Ascending aorta (tissue), 2 donors: ENCODE measurements at regions not wholly inside any gene's neighbourhood (a gene's known extent, or its start where the extent isn't known, plus 50 kb on each side); places are given as distances from the start of the nearest gene placed in this dataset.

ENCODE experiments used
- DNase-seq, 2 donors: peaks; one replicate each; pipeline ENCODE4 v3.0.0-alpha.2; 2019; ENCODE audit warnings: low spot score in 2 of 2
- H3K27ac ChIP-seq, 2 donors: fragments of 200-600 bp; sonication (generic); one replicate each; pipeline ENCODE4 v1.5.1; 2016 to 2017; ENCODE audit warnings: mild to moderate bottlenecking in 1 of 2
- H3K27me3 ChIP-seq: fragments of 200-600 bp; sonication (generic); one replicate; pipeline ENCODE4 v1.5.1; 2017
- H3K36me3 ChIP-seq, 2 donors: fragments of 200-600 bp; sonication (generic); one replicate each; pipeline ENCODE4 v1.5.1; 2016
- H3K4me1 ChIP-seq, 2 donors: fragments of 200-600 bp; sonication (generic); one replicate each; pipeline ENCODE4 v1.5.1; 2016 to 2017; ENCODE audit warnings: mild to moderate bottlenecking in 1 of 2
- H3K4me3 ChIP-seq, 2 donors: fragments of 200-600 bp; sonication (generic); one replicate each; pipeline ENCODE4 v1.5.1; 2016 to 2017; ENCODE audit warnings: mild to moderate bottlenecking in 1 of 2
- H3K9me3 ChIP-seq, 2 donors: fragments of 200-600 bp; sonication (generic); one replicate each; pipeline ENCODE4 v1.5.1; 2016
- intact Hi-C: fragments of 100-400 bp; cut with DNase I; formaldehyde crosslinking; loops from one replicate; pipeline ENCODE4 v1.15.1; 2023
- TF ChIP-seq, protein P1 (sequence below), 3 experiments: fragments of 200-600 bp in 2 of 3; fragments of 450-650 bp in 1 of 3; sonication (generic) in 2 of 3; IDR thresholded peaks; one replicate each; pipeline ENCODE4 v1.5.1; 2016 to 2019; ENCODE audit warnings: antibody characterized with exemption in 3 of 3, mild to moderate bottlenecking in 1 of 3, moderate library complexity in 1 of 3

DNA sequence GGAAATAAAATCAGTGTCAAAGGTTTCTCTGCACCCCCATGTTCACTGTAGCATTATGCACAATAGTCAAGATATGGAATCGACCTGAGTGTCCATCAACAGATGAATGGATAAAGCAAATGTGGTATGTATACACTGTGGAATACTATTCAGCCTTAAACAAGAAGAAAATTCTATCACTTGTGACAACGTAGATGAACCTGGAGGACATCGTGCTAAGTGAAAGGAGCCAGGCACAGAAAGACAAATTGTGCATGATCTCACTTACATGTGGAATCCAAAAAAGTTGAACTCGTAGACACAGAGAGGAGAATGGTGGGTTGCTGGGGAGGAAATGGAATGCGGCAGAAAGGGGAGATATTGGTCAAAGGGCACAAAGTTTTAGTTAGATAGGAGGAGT lies 136.3 kb upstream of the ESR1 start:
- DNase-seq = no peak
- H3K9me3 ChIP-seq = no peaks in the 10 kb centered on the region
- H3K27me3 ChIP-seq = peaks cover 3% of the 10 kb centered on the region
- no peak overlapping the region for H3K27ac ChIP-seq
- intact Hi-C loops = loop anchor here (10.0 kb wide), 1 partner anchor 594 kb away; no protein-coding TSS in a partner anchor
- no peaks in the 10 kb centered on the region for H3K36me3 ChIP-seq
- TF ChIP-seq, protein P1, sequence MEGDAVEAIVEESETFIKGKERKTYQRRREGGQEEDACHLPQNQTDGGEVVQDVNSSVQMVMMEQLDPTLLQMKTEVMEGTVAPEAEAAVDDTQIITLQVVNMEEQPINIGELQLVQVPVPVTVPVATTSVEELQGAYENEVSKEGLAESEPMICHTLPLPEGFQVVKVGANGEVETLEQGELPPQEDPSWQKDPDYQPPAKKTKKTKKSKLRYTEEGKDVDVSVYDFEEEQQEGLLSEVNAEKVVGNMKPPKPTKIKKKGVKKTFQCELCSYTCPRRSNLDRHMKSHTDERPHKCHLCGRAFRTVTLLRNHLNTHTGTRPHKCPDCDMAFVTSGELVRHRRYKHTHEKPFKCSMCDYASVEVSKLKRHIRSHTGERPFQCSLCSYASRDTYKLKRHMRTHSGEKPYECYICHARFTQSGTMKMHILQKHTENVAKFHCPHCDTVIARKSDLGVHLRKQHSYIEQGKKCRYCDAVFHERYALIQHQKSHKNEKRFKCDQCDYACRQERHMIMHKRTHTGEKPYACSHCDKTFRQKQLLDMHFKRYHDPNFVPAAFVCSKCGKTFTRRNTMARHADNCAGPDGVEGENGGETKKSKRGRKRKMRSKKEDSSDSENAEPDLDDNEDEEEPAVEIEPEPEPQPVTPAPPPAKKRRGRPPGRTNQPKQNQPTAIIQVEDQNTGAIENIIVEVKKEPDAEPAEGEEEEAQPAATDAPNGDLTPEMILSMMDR (IDR thresholded peaks at IDR 0.05) = no peak
- H3K4me3 ChIP-seq = no peak overlapping the region
- H3K4me1 ChIP-seq = no peaks in the 10 kb centered on the region

DNA sequence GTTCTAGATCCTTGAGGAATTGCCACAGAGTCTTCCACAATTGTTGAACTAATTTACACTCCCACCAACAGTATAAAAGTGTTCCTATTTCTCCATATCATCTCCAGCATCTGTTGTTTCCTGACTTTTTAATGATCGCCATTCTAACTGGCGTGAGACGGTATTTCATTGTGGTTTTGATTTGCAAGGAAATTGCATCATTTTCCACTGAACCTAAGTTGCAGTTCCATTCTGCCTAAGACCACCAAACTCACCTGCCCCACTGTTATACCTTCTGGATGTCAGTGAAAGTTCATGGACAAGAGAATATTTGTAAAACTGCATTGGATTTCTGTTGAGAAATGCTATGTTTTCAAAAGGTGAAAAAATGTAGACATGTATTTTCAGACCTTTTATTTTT lies 132.9 kb upstream of the ESR1 start:
- H3K36me3 ChIP-seq = no peaks in the 10 kb centered on the region
- peaks cover 3% of the 10 kb centered on the region for H3K27me3 ChIP-seq
- TF ChIP-seq, protein P1 (IDR thresholded peaks at IDR 0.05) = no peak
- no peak overlapping the region for H3K27ac ChIP-seq
- no peak for DNase-seq
- intact Hi-C loops = loop anchor here (10.0 kb wide), 1 partner anchor 590 kb away; no protein-coding TSS in a partner anchor
- no peaks in the 10 kb centered on the region for H3K9me3 ChIP-seq
- no peak overlapping the region for H3K4me3 ChIP-seq
- no peaks in the 10 kb centered on the region for H3K4me1 ChIP-seq

DNA sequence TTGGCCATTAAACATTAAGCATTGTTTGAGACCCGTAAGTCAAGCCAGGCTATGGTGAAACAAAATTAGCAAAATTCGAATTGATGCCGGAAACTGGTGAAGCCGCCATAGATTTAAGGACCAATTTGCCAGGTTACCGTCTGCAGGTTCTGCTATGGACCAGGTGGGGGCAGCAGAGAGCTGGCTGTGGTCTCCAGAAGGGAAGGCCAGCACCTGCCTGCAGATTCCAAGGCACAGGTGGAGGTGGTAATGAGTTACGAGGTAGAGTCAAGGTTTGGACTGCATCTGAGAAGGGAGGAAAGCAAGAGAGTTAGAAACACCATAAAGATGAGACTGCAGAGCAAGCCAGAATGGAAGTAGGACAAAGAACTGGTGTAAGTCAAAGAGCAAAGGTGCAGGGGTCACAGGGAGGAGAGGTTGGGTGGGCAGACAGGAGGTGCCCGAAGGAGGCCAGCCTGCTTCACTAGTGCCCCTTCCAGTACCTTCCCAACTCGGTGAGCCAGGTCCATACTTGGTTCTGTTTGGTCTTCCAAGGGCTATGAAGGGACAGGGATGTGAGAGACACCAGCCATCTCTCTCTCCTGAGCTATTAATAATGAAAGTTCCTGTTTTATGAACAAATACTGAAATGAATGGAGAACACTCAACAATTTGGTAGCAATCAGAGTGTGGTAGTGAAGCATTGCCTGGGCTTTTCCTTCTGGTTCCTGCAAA lies 131.6 kb upstream of the ESR1 start:
- Histone ChIP-seq H3K27me3 (peaks cover 3% of the 10 kb centered on the region), H3K4me3 (no peak overlapping the region), H3K4me1 (no peaks in the 10 kb centered on the region), H3K36me3 (no peaks in the 10 kb centered on the region), H3K27ac (no peak overlapping the region), H3K9me3 (no peaks in the 10 kb centered on the region)
- TF ChIP-seq, protein P1 (IDR thresholded peaks at IDR 0.05) = peak; percentile 60 to 77 (median 75)
- intact Hi-C loops = loop anchor here (10.0 kb wide), 1 partner anchor 589 kb away; no protein-coding TSS in a partner anchor
- DNase-seq = no peak

DNA sequence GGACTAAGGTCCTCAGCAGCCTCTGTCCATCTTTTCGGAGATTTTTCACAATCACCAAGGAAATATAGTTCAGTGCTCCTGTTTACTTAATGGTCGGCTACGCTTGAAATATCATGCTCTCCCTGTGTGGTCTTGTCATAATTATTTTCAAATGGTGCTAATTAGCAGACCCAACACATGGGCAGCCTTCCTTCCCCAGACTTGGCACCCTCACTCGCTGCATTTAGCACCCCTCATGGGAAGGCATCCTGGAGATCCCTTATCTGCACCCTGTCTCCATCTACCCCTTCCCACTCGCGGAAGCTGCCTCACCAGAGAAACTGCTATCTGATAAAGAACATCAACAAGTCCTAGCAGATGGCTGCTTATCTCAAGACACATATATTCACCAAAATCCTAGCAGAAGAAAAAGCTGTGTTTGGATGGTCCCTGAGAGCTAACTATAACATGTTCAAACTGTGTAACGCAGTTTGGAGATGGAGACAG lies 131.0 kb upstream of the ESR1 start:
- no peaks in the 10 kb centered on the region for H3K36me3 ChIP-seq
- no peak overlapping the region for H3K27ac ChIP-seq
- no peak overlapping the region for H3K4me3 ChIP-seq
- DNase-seq = no peak
- peaks cover 3% of the 10 kb centered on the region for H3K27me3 ChIP-seq
- H3K4me1 ChIP-seq = no peaks in the 10 kb centered on the region
- intact Hi-C loops = loop anchor here (10.0 kb wide), 1 partner anchor 588 kb away; no protein-coding TSS in a partner anchor
- TF ChIP-seq, protein P1 (IDR thresholded peaks at IDR 0.05) = no peak
- no peaks in the 10 kb centered on the region for H3K9me3 ChIP-seq

DNA sequence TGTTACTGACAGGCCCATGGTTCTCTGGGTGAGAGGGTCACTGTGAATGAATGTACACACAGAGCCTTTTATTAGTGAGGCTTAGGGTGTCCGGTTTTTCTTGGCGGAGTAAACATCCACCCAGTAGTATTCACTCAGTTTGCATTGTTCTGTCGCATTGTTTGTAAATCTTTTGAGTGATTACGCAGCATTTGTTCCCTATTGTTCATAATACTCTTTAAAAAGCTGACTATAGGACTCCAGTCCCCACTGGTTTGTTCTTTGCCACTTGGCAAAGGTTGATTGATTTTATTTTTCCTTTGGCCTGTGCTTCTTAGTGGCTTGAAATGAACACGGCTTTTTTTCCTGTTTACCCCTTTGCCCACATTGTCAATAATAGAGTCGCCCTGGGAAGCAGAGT lies 130.1 kb upstream of the ESR1 start:
- no peaks in the 10 kb centered on the region for H3K9me3 ChIP-seq
- TF ChIP-seq, protein P1 (IDR thresholded peaks at IDR 0.05) = no peak
- DNase-seq = no peak
- no peaks in the 10 kb centered on the region for H3K4me1 ChIP-seq
- no peak overlapping the region for H3K4me3 ChIP-seq
- H3K36me3 ChIP-seq = no peaks in the 10 kb centered on the region
- H3K27me3 ChIP-seq = peaks cover 3% of the 10 kb centered on the region
- intact Hi-C loops = loop anchor here (10.0 kb wide), 1 partner anchor 587 kb away; no protein-coding TSS in a partner anchor
- H3K27ac ChIP-seq = no peak overlapping the region
